Endometrium (tissue), 2 donors: ENCODE measurements at regions not wholly inside any gene's neighbourhood (a gene's known extent, or its start where the extent isn't known, plus 50 kb on each side); places are given as distances from the start of the nearest gene placed in this dataset.

Experiments
- FAIRE-seq: peaks from 2 replicates; lab custom pipeline; 2012; peaks lifted over from hg19 to GRCh38; lab: Jason Lieb, UNC
- donor health status: control.
- donor health status: control.

GRCh38 chr6:164294047-164294784 is 879.7 kb downstream of the QKI start:
- no peak for FAIRE-seq

GRCh38 chr6:164291224-164291623 is 876.7 kb downstream of the QKI start:
- FAIRE-seq = no peak

DNA sequence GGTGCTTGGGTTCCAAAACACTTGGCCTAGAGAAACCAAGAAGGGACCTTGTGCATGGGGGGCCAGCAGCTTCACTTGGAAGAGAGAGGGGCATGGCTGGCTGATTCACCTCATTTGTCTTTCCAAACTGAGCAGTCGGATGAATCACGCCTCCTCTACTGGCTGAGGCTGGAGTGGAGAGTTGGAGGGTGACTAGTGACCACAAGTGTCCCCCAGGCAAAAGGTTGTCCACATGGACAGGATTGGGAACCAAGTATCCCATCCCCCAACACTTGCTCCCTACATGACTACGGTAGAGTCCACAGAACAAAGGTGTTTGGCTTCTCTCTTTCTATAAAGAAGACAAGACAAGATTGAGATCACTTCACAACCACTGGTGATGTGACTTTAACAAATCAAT is 875.6 kb downstream of the QKI start:
- no peak for FAIRE-seq

DNA sequence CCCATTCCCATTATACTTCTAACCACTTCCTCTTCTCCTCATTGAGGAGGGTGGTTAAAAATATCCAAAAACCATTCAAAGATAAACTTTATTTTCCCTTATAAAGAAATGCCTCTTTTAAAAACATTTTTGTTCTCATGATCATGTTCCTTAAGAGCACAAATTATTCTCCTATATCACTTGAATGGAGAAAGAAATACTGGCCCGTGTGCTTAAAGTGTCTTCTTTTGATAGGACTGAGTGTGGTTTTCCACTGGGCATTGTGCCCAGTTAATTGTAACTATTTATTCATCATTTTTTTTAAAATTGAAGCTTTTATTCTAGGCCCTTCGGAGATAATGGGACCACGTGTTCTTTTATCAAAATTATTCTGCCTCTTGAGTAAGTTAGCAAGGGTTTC is 871.5 kb downstream of the QKI start:
- no peak for FAIRE-seq

GRCh38 chr6:164283574-164283973 is 869.1 kb downstream of the QKI start:
- FAIRE-seq = no peak

GRCh38 chr6:164276211-164276610 is 861.7 kb downstream of the QKI start:
- FAIRE-seq = no peak

DNA sequence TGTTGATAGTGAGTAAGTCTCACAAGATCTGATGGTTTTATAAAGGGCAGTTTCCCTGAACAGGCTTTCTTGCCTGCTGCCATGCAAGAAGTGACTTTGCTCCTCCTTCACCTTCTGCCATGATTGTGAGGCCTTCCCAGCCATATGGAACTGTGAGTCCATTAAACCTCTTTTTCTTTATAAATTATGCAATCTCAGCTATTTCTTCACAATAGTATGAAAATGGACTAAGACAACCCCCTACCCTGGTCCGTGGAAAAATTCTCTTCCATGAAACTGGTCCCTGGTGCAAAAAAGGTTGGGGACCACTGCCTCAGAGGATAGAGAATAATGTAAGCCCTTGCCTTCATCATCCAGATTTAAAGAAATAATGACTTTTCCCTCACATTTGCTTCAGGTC is 861.3 kb downstream of the QKI start:
- FAIRE-seq = no peak

DNA sequence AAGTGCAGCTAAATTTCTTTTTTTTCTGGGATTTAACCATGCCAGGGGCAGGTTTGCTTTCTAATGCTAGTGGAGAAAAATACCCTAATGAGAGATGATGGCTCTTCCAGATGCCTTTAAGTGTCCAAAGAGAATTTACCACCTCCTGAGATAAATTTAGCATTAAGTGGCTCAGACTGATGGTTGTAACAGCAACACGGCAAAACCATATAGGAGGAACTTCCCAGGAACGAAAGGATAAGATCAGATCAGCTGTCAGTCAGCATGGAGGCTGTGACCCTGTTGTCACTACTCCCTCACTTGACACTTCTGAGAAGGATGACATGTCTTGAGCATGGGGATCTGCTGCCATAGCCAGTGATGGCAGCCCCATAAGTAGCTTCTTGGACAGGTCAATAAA is 860.0 kb downstream of the QKI start:
- no peak for FAIRE-seq

DNA sequence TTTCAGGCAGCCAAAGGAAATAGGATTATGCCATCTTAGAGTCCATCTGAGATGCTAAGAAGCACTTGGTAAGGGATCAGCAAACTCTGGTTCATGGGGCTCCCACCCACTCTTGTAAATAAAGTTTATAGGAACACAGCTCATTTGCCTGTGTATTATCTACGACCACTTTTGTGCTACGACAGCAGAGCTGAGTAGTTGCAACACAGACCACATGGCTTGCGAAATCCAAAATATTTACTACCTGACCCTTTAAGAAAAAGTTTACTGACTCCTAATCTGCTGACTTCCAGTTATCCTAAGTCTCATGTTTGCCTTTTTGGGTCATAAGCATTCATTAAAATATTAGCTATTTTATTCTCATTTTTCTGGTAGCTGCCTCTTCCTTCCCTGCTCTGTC is 859.0 kb downstream of the QKI start:
- no peak for FAIRE-seq

- no peak for FAIRE-seq
These were observed 852.3 kb downstream of the QKI start for GRCh38 chr6:164266851-164267250.

GRCh38 chr6:164262348-164262747 is 847.8 kb downstream of the QKI start:
- FAIRE-seq = no peak

- FAIRE-seq = no peak
These were observed 843.9 kb downstream of the QKI start for GRCh38 chr6:164258421-164258820.

GRCh38 chr6:164252948-164253347 is 838.4 kb downstream of the QKI start:
- no peak for FAIRE-seq

DNA sequence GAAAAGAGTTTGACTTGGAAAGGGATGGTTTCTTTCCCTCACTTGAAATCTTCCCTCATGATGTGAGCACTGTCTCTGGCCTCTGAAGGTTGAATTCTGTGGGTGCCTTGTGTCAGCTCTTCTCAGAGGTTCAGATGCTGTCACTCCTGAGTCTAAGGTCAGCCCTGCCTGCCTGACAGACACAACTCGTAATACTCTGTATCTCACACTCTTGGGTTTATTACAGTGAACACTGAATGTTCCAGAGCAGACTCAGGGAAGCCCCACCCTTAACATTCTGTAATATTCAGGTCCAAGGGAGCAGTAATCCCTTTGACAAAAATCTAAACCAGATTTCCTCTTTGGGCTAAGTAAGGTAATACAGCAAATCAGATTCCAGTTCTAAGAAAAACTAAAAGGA is 837.8 kb downstream of the QKI start:
- no peak for FAIRE-seq

GRCh38 chr6:164247106-164247505 is 832.6 kb downstream of the QKI start:
- FAIRE-seq = no peak

- FAIRE-seq = no peak
These were observed 831.6 kb downstream of the QKI start for GRCh38 chr6:164246082-164246481.

- no peak for FAIRE-seq
These were observed 829.4 kb downstream of the QKI start for GRCh38 chr6:164243949-164244348.

- no peak for FAIRE-seq
These were observed 828.6 kb downstream of the QKI start for GRCh38 chr6:164243012-164243610.

GRCh38 chr6:164230804-164231203 is 816.3 kb downstream of the QKI start:
- FAIRE-seq = no peak

- no peak for FAIRE-seq
These were observed 815.7 kb downstream of the QKI start for GRCh38 chr6:164230259-164230658.

GRCh38 chr6:164229716-164230115 is 815.2 kb downstream of the QKI start:
- FAIRE-seq = no peak

DNA sequence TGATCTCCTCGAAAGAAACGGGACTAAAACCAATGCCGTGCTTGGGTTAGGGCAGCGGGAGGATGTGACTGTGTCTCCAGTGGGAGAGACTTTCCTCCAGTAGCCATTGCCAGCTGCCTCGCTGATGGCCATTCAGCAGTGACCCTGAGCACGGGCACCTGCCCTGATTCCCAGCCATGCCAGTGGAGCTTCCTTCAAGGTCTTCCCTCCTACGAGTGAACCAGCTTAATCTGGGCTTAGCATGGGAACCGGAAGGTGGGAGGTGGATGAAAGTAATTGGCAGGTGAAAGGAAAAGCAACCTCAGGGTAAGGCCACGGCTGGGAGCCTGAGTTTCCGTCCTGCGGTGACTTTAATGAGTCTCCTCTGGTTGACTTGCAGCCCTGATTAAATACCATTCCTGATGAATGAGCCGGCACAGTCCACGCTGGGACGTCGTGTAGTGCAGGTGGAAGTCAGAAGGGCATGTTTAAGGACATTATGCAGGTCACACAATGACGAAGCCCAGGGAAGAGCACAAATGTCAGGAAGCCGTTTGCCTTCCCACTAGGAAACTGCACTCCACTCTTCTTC is 813.5 kb downstream of the QKI start:
- FAIRE-seq = no peak

GRCh38 chr6:164216839-164217238 is 802.3 kb downstream of the QKI start:
- no peak for FAIRE-seq

DNA sequence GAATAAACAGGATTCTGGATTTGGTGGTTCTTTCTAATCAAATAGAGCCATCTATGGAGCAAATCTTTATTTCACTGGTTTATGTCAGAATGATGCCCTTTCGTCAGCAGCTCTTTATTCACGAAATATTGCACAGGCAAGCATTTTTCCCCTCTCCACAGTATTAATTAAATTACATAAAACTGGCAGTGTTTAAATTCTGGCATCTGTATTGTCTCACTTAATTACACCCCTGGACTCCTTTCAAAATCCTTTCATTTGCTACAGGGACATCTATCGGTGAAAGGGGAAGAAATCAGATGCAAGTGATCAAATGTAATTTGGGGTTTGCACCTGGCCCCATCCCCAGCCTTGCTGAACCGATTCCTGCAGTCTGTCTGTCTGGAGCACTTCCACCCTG is 801.9 kb downstream of the QKI start:
- FAIRE-seq = no peak
